Renal pelvis (tissue), 1 donor: ENCODE measurements at regions not wholly inside any gene's neighbourhood (a gene's known extent, or its start where the extent isn't known, plus 50 kb on each side); places are given as distances from the start of the nearest gene placed in this dataset.
"Not testable (repeated sequence)": the region's sequence is repeated elsewhere in the genome, so short reads cannot be mapped to it uniquely, and the experiment has no call there.

Experiments
- DNase-seq: peaks from one replicate; pipeline ENCODE4 v3.0.0-alpha.2; 2013

- no peak for DNase-seq
These were observed 133.5 kb upstream of the KRAS start for GRCh38 chr12:25384038-25384892.

GRCh38 chr12:25382311-25383106 lies 131.8 kb upstream of the KRAS start:
- DNase-seq, result no peak

GRCh38 chr12:25377469-25378177 lies 126.9 kb upstream of the KRAS start:
- no peak for DNase-seq

GRCh38 chr12:25376985-25377384 lies 126.3 kb upstream of the KRAS start:
- no peak for DNase-seq

- DNase-seq, result no peak
These were observed 125.7 kb upstream of the KRAS start for GRCh38 chr12:25376407-25376806.

GRCh38 chr12:25372969-25373817 lies 122.5 kb upstream of the KRAS start:
- no peak for DNase-seq

GRCh38 chr12:25372002-25372401 lies 121.3 kb upstream of the KRAS start:
- no peak for DNase-seq

GRCh38 chr12:25368557-25368956 lies 117.8 kb upstream of the KRAS start:
- DNase-seq, result no peak

GRCh38 chr12:25366122-25366521 lies 115.4 kb upstream of the KRAS start:
- no peak for DNase-seq

GRCh38 chr12:25365340-25365730 lies 114.6 kb upstream of the KRAS start:
- no peak for DNase-seq

- no peak for DNase-seq
These were observed 114.0 kb upstream of the KRAS start for GRCh38 chr12:25364529-25365339.

- DNase-seq, result no peak
These were observed 111.9 kb upstream of the KRAS start for GRCh38 chr12:25362646-25363045.

- no peak for DNase-seq
These were observed 110.8 kb upstream of the KRAS start for GRCh38 chr12:25361511-25361910.

- no peak for DNase-seq
These were observed 106.9 kb upstream of the KRAS start for GRCh38 chr12:25357595-25357994.

- not testable (repeated sequence) for DNase-seq
These were observed 102.2 kb upstream of the KRAS start for GRCh38 chr12:25352942-25353341.

GRCh38 chr12:25352083-25352918 lies 101.6 kb upstream of the KRAS start:
- no peak for DNase-seq

- no peak for DNase-seq
These were observed 97.8 kb upstream of the KRAS start for GRCh38 chr12:25348593-25348895.

GRCh38 chr12:25347716-25348592 lies 97.2 kb upstream of the KRAS start:
- no peak for DNase-seq

- DNase-seq, result not testable (repeated sequence)
These were observed 91.1 kb upstream of the KRAS start for GRCh38 chr12:25341877-25342276.
